Type B pancreatic cell (in vitro differentiated cells): ENCODE measurements at regions not wholly inside any gene's neighbourhood (a gene's known extent, or its start where the extent isn't known, plus 50 kb on each side); places are given as distances from the start of the nearest gene placed in this dataset.

Experiments used
- DNase-seq: peaks from one replicate; pipeline ENCODE4 v3.0.0; 2021; ENCODE audit warnings: mixed read lengths; ENCODE audit not compliant: unreplicated experiment; ENCODE audit errors: extremely low spot score
- H3K27ac Mint-ChIP-seq: 2 replicates; pipeline ENCODE4 v1.8.0; 2021; ENCODE audit warnings: mild to moderate bottlenecking, mixed read lengths
- H3K27me3 Mint-ChIP-seq: 2 replicates; pipeline ENCODE4 v1.8.0; 2021; ENCODE audit warnings: mixed read lengths
- H3K36me3 Mint-ChIP-seq: 2 replicates; pipeline ENCODE4 v1.8.0; 2021; ENCODE audit warnings: mixed read lengths
- H3K4me1 Mint-ChIP-seq: one replicate; pipeline ENCODE4 v1.8.0; 2021; ENCODE audit warnings: mixed read lengths; ENCODE audit not compliant: unreplicated experiment
- H3K4me3 Mint-ChIP-seq: 2 replicates; pipeline ENCODE4 v1.8.0; 2021; ENCODE audit warnings: mild to moderate bottlenecking, mixed read lengths
- H3K9me3 Mint-ChIP-seq: 2 replicates; pipeline ENCODE4 v1.8.0; 2021; ENCODE audit warnings: mixed read lengths
- TF ChIP-seq, protein P1 (sequence below): fragments of 200-600 bp; sonication (generic); conservative IDR thresholded peaks from 2 replicates; pipeline ENCODE4 v1.5.0; 2021; ENCODE audit warnings: antibody characterized with exemption, mild to moderate bottlenecking

DNA sequence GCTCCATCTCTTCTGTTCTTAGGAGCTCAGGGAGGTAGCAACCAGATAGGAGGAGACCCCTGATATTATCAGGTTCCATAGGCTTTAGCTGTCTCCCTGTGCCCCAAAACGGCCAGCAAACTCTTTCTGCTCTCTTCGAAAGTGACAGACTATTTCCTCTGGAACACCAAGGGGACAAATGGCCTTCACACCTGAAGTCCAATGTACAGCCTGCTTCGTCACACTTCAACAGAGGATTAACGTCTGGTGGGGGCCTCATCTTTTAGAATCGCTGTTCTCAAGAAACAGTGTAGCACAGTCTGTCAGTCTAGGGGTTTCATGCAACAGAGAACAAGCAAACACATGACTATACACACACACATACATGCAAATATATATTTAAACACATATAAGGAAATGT, 152.4 kb upstream of the SETMAR start:
- Mint-ChIP-seq H3K9me3 (no peaks in the 10 kb centered on the region), H3K4me1 (no peaks in the 10 kb centered on the region), H3K27ac (no peak overlapping the region), H3K4me3 (no peak overlapping the region), H3K36me3 (no peaks in the 10 kb centered on the region), H3K27me3 (no peaks in the 10 kb centered on the region)
- no peak for DNase-seq
- TF ChIP-seq, protein P1, sequence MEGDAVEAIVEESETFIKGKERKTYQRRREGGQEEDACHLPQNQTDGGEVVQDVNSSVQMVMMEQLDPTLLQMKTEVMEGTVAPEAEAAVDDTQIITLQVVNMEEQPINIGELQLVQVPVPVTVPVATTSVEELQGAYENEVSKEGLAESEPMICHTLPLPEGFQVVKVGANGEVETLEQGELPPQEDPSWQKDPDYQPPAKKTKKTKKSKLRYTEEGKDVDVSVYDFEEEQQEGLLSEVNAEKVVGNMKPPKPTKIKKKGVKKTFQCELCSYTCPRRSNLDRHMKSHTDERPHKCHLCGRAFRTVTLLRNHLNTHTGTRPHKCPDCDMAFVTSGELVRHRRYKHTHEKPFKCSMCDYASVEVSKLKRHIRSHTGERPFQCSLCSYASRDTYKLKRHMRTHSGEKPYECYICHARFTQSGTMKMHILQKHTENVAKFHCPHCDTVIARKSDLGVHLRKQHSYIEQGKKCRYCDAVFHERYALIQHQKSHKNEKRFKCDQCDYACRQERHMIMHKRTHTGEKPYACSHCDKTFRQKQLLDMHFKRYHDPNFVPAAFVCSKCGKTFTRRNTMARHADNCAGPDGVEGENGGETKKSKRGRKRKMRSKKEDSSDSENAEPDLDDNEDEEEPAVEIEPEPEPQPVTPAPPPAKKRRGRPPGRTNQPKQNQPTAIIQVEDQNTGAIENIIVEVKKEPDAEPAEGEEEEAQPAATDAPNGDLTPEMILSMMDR, result no peak

DNA sequence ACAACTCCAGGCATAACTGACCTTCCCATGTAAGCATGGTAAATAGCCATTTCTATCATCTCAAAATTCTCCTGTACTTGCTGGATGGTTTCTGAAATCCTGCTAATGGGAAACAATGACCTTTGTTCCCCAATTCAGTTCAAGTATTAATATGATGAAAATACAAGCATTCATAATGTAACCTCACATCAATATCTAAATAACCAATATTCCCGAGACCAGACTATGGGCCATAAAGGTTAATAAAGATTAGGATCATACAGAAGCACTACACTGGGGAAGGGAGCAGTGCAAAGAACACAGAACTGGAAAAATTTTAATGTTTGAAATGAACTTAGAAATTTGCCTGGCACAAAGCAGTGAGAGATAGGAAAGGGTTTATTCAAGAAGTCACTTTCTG, 151.3 kb upstream of the SETMAR start:
- Mint-ChIP-seq H3K27ac (no peak overlapping the region), H3K36me3 (no peaks in the 10 kb centered on the region), H3K4me3 (no peak overlapping the region), H3K9me3 (no peaks in the 10 kb centered on the region), H3K27me3 (no peaks in the 10 kb centered on the region), H3K4me1 (no peaks in the 10 kb centered on the region)
- TF ChIP-seq, protein P1, result no peak
- no peak for DNase-seq

DNA sequence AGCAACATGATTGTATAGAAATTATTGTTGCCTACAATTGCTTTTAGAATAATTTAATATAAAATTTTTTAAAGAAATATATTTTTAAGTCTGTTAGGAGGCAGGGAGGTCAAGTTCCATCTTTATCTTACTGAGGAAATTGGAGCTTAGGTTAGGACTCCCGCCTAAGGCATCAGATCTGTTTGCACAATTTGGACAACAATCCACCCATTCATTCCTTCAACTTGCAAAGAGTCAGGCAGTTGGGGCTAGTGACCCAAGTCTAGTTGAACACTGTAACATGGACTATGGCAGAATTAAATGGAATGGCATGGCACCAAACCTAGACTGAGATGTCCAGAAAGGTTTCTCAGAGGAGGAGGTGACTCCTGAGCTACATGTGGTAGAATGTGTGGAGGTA, 149.4 kb upstream of the SETMAR start:
- DNase-seq, result no peak
- H3K36me3 Mint-ChIP-seq, result no peaks in the 10 kb centered on the region
- TF ChIP-seq, protein P1, result no peak
- no peak overlapping the region for H3K4me3 Mint-ChIP-seq
- H3K4me1 Mint-ChIP-seq, result no peaks in the 10 kb centered on the region
- no peak overlapping the region for H3K27ac Mint-ChIP-seq
- no peaks in the 10 kb centered on the region for H3K27me3 Mint-ChIP-seq
- H3K9me3 Mint-ChIP-seq, result no peaks in the 10 kb centered on the region

DNA sequence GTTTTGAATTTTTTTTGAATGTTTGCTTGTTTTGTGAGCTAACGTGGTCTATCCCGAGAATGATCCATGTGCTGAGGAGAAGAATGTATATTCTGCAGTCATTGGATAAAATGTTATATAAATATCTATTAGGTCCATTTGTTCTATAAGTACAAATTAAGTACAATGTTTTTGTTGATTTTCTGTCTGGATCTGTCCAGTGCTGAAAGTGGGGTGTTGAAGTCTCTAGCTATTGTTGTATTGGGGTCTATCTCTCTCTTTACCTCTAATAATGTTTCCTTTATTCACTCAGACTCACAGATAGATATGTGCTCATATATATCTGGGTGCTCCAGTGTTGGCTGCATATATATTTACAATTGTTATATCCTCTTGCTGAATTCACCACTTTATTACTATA, 144.8 kb upstream of the SETMAR start:
- Mint-ChIP-seq H3K27ac (no peak overlapping the region), H3K4me3 (no peak overlapping the region), H3K36me3 (no peaks in the 10 kb centered on the region), H3K4me1 (no peaks in the 10 kb centered on the region), H3K27me3 (no peaks in the 10 kb centered on the region), H3K9me3 (no peaks in the 10 kb centered on the region)
- DNase-seq, result no peak
- TF ChIP-seq, protein P1, result no peak

DNA sequence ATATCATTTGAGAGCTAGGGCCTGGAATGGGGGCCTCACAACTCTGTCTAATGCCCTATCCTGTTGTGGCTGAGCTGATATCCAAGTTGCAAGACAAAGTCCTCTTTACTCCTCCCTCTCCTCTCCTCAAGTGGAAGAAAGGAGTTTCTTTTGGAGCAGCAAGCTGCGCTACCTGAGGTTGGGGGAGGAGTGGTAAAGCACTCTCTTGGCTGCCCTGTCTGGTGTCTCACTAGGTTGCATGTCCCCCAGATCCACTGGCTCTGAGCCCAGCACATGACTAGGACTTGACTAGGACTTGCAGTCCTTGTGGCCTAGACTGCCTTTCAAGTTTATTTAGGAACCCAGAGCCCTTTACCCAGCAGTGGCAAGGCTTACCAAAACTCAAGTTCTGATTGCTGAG, 141.1 kb upstream of the SETMAR start:
- no peak overlapping the region for H3K27ac Mint-ChIP-seq
- H3K4me3 Mint-ChIP-seq, result no peak overlapping the region
- H3K9me3 Mint-ChIP-seq, result no peaks in the 10 kb centered on the region
- no peaks in the 10 kb centered on the region for H3K36me3 Mint-ChIP-seq
- TF ChIP-seq, protein P1, result no peak
- H3K4me1 Mint-ChIP-seq, result no peaks in the 10 kb centered on the region
- no peak for DNase-seq
- H3K27me3 Mint-ChIP-seq, result no peaks in the 10 kb centered on the region

DNA sequence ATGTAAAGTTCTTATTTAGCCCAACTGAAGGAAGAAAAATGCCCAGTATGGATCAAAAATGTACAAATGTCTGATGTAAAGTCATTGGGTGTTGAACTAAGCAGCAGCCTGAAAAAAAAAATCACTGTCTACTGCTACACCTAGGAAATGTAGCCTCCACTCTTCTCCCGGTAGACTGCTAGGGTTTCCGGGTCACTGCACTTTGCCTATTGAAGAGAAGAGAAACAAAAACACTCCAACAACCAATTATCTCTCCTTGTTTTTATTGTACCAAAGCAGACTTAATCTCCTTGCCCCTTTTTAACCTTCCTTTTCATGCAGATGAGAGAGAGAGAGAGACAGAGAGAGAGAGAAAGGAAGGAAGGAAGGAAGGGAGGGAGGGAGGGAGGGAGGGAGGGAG, 140.2 kb upstream of the SETMAR start:
- Mint-ChIP-seq H3K27ac (no peak overlapping the region), H3K4me1 (no peaks in the 10 kb centered on the region), H3K36me3 (no peaks in the 10 kb centered on the region), H3K27me3 (no peaks in the 10 kb centered on the region), H3K9me3 (no peaks in the 10 kb centered on the region), H3K4me3 (no peak overlapping the region)
- DNase-seq, result no peak
- TF ChIP-seq, protein P1, result no peak
